ENCODE measurements at regions not wholly inside any gene's neighbourhood (a gene's known extent, or its start where the extent isn't known, plus 50 kb on each side); places are given as distances from the start of the nearest gene placed in this dataset.

DNA sequence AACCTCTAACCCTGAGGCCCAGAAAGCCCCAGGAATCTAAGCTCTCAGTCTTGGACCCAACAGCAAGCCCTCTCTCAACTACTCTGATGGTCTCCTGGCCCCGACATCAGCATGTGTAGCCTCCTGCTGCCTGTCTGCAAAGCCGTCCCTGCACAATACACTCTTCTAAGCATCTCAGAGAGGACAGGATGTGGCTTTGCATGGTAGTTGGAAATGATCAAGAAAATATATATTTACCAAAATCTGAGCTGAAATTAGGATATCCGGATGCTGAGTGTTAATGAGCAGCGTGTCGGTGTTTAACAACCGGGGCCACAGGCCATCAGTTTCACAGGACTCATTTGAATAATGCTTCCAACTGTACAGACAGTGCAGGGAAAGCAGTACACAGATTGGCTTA is 59.1 kb upstream of the SIM2 start:
- H3K36me3 Mint-ChIP-seq (ENCODE audit: insufficient read depth in 1 of 3, low read depth in 3 of 3) = no peaks in the 10 kb centered on the region
- Histone ChIP-seq H2BK15ac (ENCODE audit: low read depth, low read length) (no peak overlapping the region), H3K56ac (ENCODE audit: insufficient read length, low read depth, low read length) (no peak overlapping the region), H4K91ac (ENCODE audit: insufficient read length, low read depth, low read length) (no peak overlapping the region), H3K9me3 (ENCODE audit: control insufficient read depth, low read depth, low read length) (no peaks in the 10 kb centered on the region), H3K27ac (ENCODE audit: insufficient read length, low read depth, low read length) (no peak overlapping the region), H3K4me1 (ENCODE audit: insufficient read depth, low read length) (no peaks in the 10 kb centered on the region), H4K8ac (replicated peaks; ENCODE audit: insufficient read length, low read depth, low read length) (no peak overlapping the region), H3K23ac (ENCODE audit: insufficient read length, low read depth, low read length) (no peak overlapping the region), H2BK20ac (ENCODE audit: low read depth, low read length, poor library complexity, severe bottlenecking) (no peak overlapping the region), H3K79me2 (ENCODE audit: insufficient read depth, low read length) (no peaks in the 10 kb centered on the region), H2BK120ac (ENCODE audit: low read depth, low read length, poor library complexity, severe bottlenecking) (no peak overlapping the region), H3K4me2 (ENCODE audit: insufficient read depth, insufficient read length, low read length) (no peak overlapping the region), H3K79me1 (ENCODE audit: insufficient read depth, low read depth, low read length, poor library complexity, severe bottlenecking) (no peaks in the 10 kb centered on the region), H2BK5ac (ENCODE audit: insufficient read length, low read length) (no peak overlapping the region), H2AFZ (ENCODE audit: low read length) (no peak overlapping the region), H3K27me3 (ENCODE audit: insufficient read depth, low read length) (no peaks in the 10 kb centered on the region), H2AK5ac (ENCODE audit: insufficient read length, low read length) (no peak overlapping the region), H3K4ac (ENCODE audit: low read depth, low read length) (no peak overlapping the region), H3K18ac (ENCODE audit: insufficient read length, low read depth, low read length) (no peak overlapping the region), H3K23me2 (ENCODE audit: insufficient read length, low read depth, low read length, poor library complexity, severe bottlenecking) (no peaks in the 10 kb centered on the region), H4K20me1 (ENCODE audit: control insufficient read depth, insufficient read depth, insufficient read length) (no peaks in the 10 kb centered on the region), H3K14ac (ENCODE audit: insufficient read depth, low read length) (no peak overlapping the region), H4K5ac (ENCODE audit: insufficient read length, low read depth, low read length) (no peak overlapping the region), H3T11ph (ENCODE audit: low read length) (no peak overlapping the region), H3K9ac (ENCODE audit: extremely low read depth, insufficient read length, low read length) (no peak overlapping the region), H2BK12ac (ENCODE audit: insufficient read length, low read depth, low read length) (no peak overlapping the region)
- peaks cover 0 to 3% of the 10 kb centered on the region in 2 experiments; a peak in 1 of 4 replicates for H3K4me1 Mint-ChIP-seq
- peaks cover 10% of the 10 kb centered on the region for H3K27me3 Mint-ChIP-seq (ENCODE audit: low read depth)
- TF ChIP-seq CTCF (conservative IDR thresholded peaks at IDR 0.05) = no peak
- H3K4me3 Mint-ChIP-seq = no peak overlapping the region
- no peak overlapping the region for H3K27ac Mint-ChIP-seq
- no peak for DNase-seq
- peaks cover 0 to 4% of the 10 kb centered on the region in 2 experiments; a peak in 2 of 5 replicates for H3K9me3 Mint-ChIP-seq
- WGBS (ENCODE audit: extremely low coverage, insufficient read length, low lambda C conversion rate) = no CpG with 5 or more reads among the region's 6 CpGs
